Motor neuron (in vitro differentiated cells): ENCODE measurements at regions not wholly inside any gene's neighbourhood (a gene's known extent, or its start where the extent isn't known, plus 50 kb on each side); places are given as distances from the start of the nearest gene placed in this dataset.

ENCODE experiments used
- ATAC-seq, 8 experiments: fragments of 200-7000 bp; cut with Tn5 transposase; replicated peaks in 6 of 8; 2 replicates each; pipeline ENCODE4 v1.8.0; 2021; ENCODE audit warnings: mild to moderate bottlenecking in 8 of 8, moderate library complexity in 8 of 8
- H3K27ac ChIP-seq, 2 donors: fragments of 250-450 bp; sonication (Bioruptor Pico); 2 replicates each; pipeline ENCODE4 v1.9.0; 2021; ENCODE audit warnings: antibody characterized with exemption in 2 of 2, mild to moderate bottlenecking in 2 of 2, moderate library complexity in 1 of 2
- H3K4me1 ChIP-seq, 2 donors: fragments of 250-450 bp; sonication (Bioruptor Pico); replicated peaks in 1 of 2; 2 replicates each; pipeline ENCODE4 v1.6.1; 2021; ENCODE audit warnings: antibody characterized with exemption in 2 of 2, mild to moderate bottlenecking in 2 of 2, moderate library complexity in 1 of 2
- H3K4me3 ChIP-seq, 5 donors: fragments of 250-450 bp; sonication (Bioruptor Pico); 2 replicates each; pipeline ENCODE4 v1.9.0; 2021; ENCODE audit warnings: antibody characterized with exemption in 5 of 5, mild to moderate bottlenecking in 5 of 5, moderate library complexity in 4 of 5
- WGBS, 10 experiments: fragments of 450-650 bp; shearing (Covaris generic); methylation state at CpG; one replicate each; pipeline ENCODE4 v1.0.0; 2022; 5-methylcytosine and 5-hydroxymethylcytosine counted together
- in situ Hi-C, 9 experiments: fragments of 400-800 bp; cut with MboI; loops; one replicate each; pipeline ENCODE4 v1.15.0; 2021; ENCODE audit warnings: low sequenced_read_pairs in 9 of 9, low pct_unique_long_range_greater_than_20kb in 2 of 9; ENCODE audit not compliant: unreplicated experiment in 9 of 9

DNA sequence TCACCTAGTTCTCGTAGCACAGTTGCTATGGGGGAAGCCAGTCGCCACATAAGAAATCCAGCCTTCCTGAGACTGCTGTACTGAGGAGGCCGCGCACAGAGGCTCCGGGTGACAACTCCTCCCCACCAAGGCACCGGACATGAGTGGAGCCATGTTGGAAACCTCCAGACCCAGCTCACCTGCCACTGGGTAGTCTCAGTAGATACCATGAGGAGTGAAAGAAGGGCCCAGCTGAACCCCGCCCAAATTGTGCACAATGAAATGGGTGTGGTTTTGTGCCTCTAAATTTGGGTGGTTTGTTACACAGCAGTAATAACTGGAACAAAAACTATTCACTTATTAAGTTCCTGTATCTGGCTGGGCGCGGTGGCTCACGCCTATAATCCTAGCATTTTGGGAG is 198.7 kb downstream of the BCOR start:
- Histone ChIP-seq H3K4me1 (peaks cover 33 to 43% of the 10 kb centered on the region in 2 donors), H3K4me3 (no peak overlapping the region), H3K27ac (no peak overlapping the region)
- in situ Hi-C loops = no loop called here
- ATAC-seq = no peak
- no CpG with 5 or more reads among the region's 10 CpGs for WGBS, 10 experiments

DNA sequence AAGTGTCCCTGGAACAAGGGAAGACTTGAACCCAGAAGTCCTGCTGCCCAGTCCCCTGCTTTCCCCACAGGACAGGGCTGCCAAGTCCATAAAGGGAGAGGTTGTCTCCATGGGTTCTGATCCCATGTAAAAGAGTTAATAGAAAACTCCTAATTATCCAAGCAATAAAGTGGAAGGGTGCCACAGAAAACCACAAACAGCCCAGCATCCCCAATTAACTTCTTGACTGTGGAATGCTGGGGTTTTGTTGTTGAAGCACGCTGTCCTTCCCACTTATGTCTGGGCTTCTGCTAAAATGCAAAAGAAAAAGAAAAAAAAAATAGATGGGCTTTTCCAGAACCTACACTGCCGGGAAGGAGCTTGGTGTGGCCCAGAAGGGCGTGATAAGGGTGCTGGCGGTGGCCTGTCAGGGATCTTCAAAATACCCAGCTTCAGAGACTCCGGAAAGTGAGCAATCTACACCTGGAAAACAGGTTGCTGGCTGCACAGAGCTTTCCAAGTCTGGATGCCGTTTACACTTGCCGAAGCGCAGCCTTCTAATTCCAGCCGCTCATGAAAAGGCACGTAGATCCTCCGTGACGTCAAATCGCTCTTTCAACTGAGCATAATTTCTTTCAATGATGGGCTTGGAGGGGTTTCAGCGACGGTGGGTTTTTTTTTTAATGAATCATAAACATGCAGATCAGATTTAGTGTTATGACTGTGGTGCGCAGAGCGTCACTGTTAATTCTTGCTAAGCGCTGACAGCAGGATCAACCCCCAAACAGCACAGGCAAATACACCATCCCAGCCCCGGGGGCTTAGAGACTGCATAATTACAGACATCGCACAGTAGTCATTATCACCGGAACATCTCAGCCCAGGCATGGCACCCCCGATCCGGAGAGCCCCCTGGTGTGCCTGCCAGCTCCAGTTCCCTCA is 197.6 kb downstream of the BCOR start:
- ATAC-seq = peak in 7 of 8 experiments; percentile 9 to 86 (median 62)
- in situ Hi-C loops = no loop called here
- Histone ChIP-seq H3K4me1 (peaks cover 39 to 40% of the 10 kb centered on the region in 2 donors), H3K4me3 (no peak overlapping the region), H3K27ac (no peak overlapping the region)
- 6 to 80% (median 58%) methylated on average over 1 to 18 of the region's 23 CpGs; no CpG with 5 or more reads in 4 of the 10 experiments for WGBS, 10 experiments

DNA sequence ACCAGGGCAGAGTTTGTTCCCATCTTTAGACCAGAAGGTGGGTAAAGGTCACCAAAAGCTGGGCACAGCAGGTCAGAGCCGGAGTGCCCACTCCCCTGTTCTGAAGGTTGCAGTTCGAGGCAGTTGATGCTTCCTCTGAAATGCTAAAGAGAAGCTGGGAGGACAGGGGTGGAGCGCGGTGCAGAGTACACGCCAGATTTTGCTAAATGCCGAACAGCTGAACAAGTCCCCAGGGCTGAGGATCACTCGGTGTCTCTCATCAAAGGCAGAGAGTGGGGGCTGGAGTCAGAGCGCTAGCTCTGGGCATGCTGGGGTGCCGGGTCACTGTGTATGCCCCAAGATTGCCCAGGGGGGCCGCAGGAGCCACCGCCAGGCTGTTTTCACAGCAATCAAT is 197.0 kb downstream of the BCOR start:
- peak; percentile 25 to 86 (median 68) for ATAC-seq
- Histone ChIP-seq H3K4me3 (no peak overlapping the region), H3K27ac (no peak overlapping the region), H3K4me1 (peaks cover 37 to 40% of the 10 kb centered on the region in 2 donors)
- WGBS, 10 experiments = 0 to 40% (median 19%) methylated on average over 1 to 3 of the region's 11 CpGs; no CpG with 5 or more reads in 7 of the 10 experiments
- in situ Hi-C loops = no loop called here

DNA sequence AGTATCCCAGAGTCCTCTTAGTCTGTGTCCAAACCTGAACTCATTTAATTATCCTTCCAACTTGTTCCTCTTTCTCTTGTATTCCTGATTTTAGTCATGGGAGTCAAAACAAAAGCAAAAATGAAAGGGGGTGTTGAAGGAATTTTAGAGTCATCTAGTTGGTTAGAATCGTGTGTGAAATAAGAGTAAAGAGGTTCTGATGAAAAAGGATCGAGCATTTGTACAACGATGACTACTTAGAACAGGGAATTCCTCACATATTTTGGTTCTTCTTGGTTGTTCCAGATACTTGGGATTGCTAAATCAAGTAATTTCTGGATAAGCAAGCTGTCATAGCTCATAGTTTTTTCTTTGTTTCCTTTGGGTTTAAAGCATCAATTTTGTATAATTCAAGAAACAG is 194.4 kb downstream of the BCOR start:
- Histone ChIP-seq H3K4me3 (no peak overlapping the region), H3K4me1 (peaks cover 42 to 43% of the 10 kb centered on the region in 2 donors), H3K27ac (no peak overlapping the region)
- no peak for ATAC-seq
- WGBS, 10 experiments = 0 to 100% (median 62%) methylated on average over 1 to 3 of the region's 3 CpGs; no CpG with 5 or more reads in 3 of the 10 experiments
- in situ Hi-C loops = no loop called here

DNA sequence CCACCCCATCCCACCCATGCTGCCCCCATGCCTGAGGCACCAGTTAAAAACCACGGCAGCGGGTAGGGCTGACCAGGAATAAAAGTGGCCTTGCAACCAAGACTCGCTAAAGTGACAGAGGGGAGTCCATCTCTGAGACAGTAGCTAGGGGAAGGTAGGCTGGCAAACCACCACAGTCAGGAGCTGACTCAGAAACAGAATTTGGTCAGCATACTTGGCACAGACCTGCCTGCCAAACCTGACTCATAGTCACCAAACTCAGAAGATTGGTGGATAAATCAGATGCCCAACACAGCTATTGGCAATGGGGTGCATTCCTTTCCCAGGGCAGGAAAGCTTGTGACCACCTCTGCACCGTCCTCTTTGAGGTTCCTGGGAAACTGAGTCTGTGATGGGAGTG is 193.8 kb downstream of the BCOR start:
- Histone ChIP-seq H3K4me1 (peaks cover 43 to 49% of the 10 kb centered on the region in 2 donors), H3K27ac (no peak overlapping the region), H3K4me3 (no peak overlapping the region)
- no peak for ATAC-seq
- 20 to 100% methylated on average over 1 of the region's 4 CpGs; no CpG with 5 or more reads in 8 of the 10 experiments for WGBS, 10 experiments
- in situ Hi-C loops = no loop called here

DNA sequence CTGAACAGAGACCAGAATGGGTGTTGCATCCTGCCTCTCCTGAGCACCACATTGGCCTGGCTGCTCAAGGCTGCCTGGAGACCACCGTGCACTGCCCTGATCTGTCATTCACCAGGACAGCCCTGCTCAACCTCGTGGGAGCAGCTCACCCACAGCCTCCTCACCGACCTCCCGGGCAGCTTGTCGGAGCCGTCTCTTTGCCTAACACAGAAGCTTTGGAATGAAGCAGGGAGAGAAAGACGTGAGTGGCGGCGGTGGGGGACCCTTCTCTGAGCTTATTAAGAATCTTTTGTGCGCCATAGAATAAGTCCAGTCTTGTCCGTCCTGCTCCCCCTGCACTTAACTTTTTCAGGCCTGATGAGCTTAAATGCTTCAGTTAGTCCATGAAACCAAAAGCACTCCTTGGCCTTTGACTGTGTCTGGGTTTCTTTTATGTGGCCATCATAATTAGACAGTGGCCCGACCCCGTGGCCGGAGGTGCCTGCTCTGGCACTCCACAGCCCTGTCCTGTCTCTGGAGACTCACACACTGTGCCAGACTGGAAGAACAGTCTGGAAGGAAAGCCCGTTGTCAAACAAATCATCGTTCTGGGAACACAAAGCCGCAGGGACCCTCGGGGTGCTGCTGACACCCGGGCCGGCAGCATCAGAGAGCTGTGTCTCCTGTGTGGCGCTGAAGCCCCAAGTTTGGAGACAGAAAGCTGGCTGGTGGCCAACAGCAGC is 192.8 kb downstream of the BCOR start:
- in situ Hi-C loops = no loop called here
- H3K4me3 ChIP-seq = no peak overlapping the region
- ATAC-seq = peak in 4 of 8 experiments; percentile 18 to 29 (median 20)
- H3K27ac ChIP-seq = peak overlapping the region in 1 of 2 donors; percentile 43
- WGBS, 10 experiments = 0 to 43% (median 10%) methylated on average over 1 to 15 of the region's 21 CpGs; no CpG with 5 or more reads in 7 of the 10 experiments
- peaks cover 42 to 50% of the 10 kb centered on the region in 2 donors for H3K4me1 ChIP-seq

DNA sequence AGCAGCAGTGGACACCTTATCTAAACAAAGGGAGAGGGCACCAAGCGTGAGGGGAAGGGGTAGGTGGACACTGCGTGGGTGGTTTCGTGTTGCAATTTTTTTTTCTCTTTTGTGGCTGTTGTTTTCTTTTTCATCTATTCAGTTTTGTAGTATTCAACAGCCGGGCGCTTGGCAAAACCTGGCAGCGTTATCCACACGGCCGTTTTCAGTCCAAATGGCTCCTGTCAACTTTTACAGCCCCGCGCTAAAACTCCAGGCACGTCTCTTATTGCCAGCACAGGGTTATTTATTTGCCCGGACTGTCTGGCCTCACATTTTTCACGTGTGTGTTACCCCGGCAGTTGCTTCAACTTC is 192.2 kb downstream of the BCOR start:
- peak in 5 of 8 experiments; percentile 39 to 66 (median 53) for ATAC-seq
- WGBS, 10 experiments = 39 to 79% (median 50%) methylated on average over 5 to 11 of the region's 14 CpGs; no CpG with 5 or more reads in 7 of the 10 experiments
- H3K4me1 ChIP-seq = peaks cover 40 to 50% of the 10 kb centered on the region in 2 donors
- in situ Hi-C loops = no loop called here
- no peak overlapping the region for H3K4me3 ChIP-seq
- H3K27ac ChIP-seq = peak overlapping the region in 1 of 2 donors; percentile 8

DNA sequence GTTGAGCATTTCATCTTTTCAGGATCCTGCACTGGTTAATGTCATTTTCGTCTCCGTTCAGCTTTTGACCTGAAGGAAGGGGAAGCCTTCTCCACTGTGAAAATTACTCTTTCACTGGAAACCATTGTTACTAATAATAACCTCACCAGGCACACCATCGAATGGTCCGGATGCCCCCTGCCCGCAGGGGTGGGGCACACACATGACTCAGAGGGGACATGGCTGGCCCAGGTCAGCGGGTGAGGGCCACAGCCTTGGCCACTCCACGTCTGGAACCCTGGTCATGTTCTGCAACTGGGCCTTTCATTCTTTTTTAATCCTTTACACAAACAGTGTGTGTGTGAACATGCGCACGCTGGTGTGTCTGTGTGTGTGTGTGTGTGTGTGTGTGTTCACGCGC is 191.8 kb downstream of the BCOR start:
- H3K4me3 ChIP-seq = no peak overlapping the region
- peak overlapping the region in 1 of 2 donors; percentile 8 for H3K27ac ChIP-seq
- WGBS, 10 experiments = 100% methylated on average over 2 of the region's 11 CpGs; no CpG with 5 or more reads in 9 of the 10 experiments
- in situ Hi-C loops = no loop called here
- ATAC-seq = peak in 1 of 8 experiments; percentile 8
- peaks cover 40 to 50% of the 10 kb centered on the region in 2 donors for H3K4me1 ChIP-seq

DNA sequence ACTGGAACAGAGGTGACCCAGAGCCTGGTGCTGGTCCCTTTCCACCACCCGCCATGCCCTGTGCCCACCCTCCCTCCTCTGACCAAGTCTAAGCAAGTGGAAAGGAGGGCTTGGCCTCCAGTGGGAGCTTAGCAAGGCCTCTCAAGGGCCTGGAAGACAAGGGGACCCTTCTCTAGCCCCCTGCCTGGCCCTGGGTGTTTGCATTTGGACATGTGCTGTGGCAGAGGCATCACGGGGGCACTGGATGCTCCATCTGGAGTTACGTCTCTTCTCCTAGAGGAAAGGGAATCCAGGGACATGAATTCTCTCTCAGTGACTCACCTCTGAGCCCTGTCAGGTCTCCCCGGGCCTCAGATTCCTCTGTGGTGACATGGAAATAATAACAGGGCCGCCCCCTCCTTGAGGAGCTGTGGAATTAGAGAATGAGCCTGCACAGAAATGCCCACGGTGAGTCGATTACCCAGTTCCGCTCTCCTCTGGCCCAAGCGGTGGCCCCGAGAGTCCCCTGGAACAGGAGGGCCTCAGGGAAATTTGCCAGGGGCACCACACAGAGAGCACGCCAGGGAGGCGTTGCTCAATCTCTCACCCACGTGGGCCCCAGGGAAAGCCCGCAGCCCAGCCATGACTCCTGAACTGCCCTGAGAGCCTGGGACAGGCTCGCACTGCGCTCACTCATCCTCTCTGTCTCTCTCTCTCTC is 189.6 kb downstream of the BCOR start:
- in situ Hi-C loops = no loop called here
- ATAC-seq = peak; percentile 63 to 97 (median 71)
- Histone ChIP-seq H3K27ac (no peak overlapping the region), H3K4me1 (peaks cover 42 to 52% of the 10 kb centered on the region in 2 donors), H3K4me3 (no peak overlapping the region)
- WGBS, 10 experiments = 0 to 100% (median 59%) methylated on average over 1 to 6 of the region's 16 CpGs; no CpG with 5 or more reads in 6 of the 10 experiments

DNA sequence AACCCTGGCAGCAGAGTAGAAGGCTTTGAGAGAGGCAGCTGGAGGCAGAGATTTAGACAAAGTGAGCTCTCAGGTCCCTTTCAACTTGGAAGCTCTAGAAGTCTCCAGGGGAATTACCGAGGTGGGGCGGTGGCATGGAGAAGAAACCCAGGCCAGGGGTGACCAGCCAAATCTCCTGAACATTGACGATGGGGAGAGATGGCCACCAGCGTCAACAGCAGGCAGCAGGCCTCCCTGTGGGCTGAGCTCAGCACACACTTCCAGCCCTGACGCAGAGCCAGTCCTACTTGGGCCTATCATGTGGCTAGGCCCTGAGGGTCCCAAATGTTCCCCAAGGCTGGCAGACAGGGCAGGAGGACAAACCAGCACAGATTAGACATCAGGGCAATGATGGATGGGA is 187.8 kb downstream of the BCOR start:
- no peak for ATAC-seq
- 43% methylated on average over 3 of the region's 5 CpGs; no CpG with 5 or more reads in 9 of the 10 experiments for WGBS, 10 experiments
- Histone ChIP-seq H3K4me3 (no peak overlapping the region), H3K27ac (no peak overlapping the region), H3K4me1 (peaks cover 37 to 44% of the 10 kb centered on the region in 2 donors)
- in situ Hi-C loops = no loop called here

DNA sequence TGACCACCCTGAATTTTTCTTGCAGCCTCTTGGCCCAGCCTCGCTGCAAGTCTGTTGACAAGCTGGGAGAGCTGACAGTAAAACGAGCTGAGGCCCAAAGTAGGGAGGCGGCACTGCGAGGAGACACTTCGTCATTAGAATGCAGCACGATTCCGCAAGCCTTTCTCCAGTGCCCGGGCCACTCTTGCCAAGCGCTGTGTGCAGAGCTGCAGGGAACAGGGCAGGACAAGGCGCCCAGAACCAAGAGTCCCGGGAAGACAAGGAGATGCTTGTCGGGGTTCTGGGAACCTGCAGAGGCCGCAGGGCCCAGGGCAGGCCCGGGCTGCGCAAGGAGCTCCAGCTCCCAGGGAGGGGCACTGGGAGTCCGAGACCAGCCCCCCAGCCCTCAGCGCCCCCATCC is 187.1 kb downstream of the BCOR start:
- WGBS, 10 experiments = 60% methylated on average over 2 of the region's 17 CpGs; no CpG with 5 or more reads in 9 of the 10 experiments
- Histone ChIP-seq H3K4me1 (peaks cover 32 to 37% of the 10 kb centered on the region in 2 donors), H3K27ac (no peak overlapping the region), H3K4me3 (no peak overlapping the region)
- ATAC-seq = peak in 5 of 8 experiments; percentile 22 to 37 (median 28)
- in situ Hi-C loops = no loop called here

DNA sequence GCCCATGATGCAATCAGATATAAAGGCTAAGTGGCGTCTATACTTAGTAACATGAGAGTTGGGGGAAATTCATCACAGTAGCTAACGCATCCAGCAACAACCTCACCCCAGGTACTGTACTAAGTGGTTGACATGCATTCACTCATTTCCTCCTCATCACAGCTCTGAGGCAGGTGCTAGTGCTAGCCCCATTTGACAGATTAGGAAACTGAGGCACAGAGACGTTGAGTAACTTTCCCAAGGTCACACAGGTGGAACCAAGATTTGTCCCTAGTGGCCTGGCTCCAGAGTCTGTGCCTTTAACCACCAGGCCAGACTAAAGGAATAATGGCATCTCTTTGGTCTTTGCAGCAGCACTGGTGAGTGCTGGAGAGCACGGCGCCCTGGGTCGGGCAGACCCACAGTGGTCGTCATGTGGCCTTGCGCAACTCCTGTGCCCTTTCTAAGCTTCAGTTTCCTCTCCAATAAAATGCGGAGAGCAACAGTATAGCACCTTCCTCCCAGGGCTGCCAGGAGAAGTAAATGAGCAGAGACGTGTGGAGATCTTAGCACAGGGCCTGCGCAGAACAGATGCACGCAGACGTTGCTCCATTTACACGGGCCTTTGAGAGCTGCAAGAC is 186.4 kb downstream of the BCOR start:
- peaks cover 25 to 30% of the 10 kb centered on the region in 2 donors for H3K4me1 ChIP-seq
- in situ Hi-C loops = no loop called here
- no peak overlapping the region for H3K4me3 ChIP-seq
- WGBS, 10 experiments = 84 to 87% methylated on average over 3 to 11 of the region's 14 CpGs; no CpG with 5 or more reads in 8 of the 10 experiments
- H3K27ac ChIP-seq = no peak overlapping the region
- no peak for ATAC-seq
